ENCODE measurements at regions not wholly inside any gene's neighbourhood (a gene's known extent, or its start where the extent isn't known, plus 50 kb on each side); places are given as distances from the start of the nearest gene placed in this dataset.

DNA sequence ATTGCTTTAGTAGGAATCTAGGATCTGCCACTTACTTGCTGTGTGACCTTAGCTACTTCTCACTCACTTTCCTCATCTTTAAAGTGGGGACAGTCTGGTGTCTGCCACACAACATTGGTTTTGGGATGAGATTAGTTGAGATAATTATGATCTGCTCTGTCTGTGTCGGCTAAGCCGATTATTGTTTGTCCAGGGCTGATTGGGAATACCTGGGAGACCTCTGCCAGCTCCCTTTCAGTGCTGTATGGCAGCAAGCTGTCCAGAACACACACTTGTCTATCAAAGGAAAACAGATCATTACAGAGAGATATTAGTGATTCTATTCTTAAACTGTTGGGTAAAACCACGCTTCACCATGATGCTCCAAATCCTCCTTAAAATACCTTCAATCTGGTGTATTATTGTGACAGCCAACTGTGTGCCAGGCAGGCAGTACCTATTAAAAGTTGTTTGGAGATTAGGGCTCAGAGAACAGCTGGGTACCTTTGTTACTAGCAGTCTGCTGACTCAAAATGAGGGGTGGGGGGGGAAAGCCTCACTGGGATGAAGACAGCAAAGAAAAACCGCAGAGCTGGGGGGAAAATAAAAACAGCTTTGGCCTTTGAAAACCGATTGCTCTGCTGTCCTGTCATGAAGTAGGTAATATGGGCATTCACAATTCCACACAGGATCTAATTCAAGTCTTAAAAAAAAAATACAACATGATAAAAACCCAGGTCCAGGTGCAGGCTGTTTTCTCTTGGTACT is 458.4 kb upstream of the C9orf72 start:
- Histone ChIP-seq H3K9ac (ENCODE audit: low read length) (no peak overlapping the region), H3K4me3 (ENCODE audit: low read length) (no peak overlapping the region), H3K4me1 (ENCODE audit: control insufficient read depth, insufficient read depth, low read length) (no peaks in the 10 kb centered on the region), H3K27me3 (replicated peaks; ENCODE audit: control insufficient read depth, insufficient read depth, low read length) (no peaks in the 10 kb centered on the region), H3K9me3 (ENCODE audit: control insufficient read depth, low read length) (no peaks in the 10 kb centered on the region), H3K36me3 (ENCODE audit: control insufficient read depth, insufficient read depth, low read length, severe bottlenecking) (no peaks in the 10 kb centered on the region)
- DNase-seq (ENCODE audit: low read depth): no peak

DNA sequence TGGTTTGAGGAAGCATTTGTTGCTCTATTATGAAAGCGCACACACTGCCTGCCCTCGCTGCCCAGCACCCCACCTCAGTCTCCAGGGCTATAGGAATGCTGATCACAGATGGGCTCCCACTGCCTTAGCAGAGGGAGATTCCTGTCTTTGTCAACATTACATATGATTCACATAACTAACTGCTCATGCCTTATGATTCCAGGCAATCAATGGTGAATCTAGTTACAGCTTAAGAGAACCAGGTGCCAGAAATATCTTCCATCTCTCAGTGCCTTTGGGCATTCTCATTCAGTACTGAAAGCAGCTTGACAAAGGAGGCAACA is 458.9 kb upstream of the C9orf72 start:
- DNase-seq (ENCODE audit: low read depth): peak; percentile 0
- Histone ChIP-seq H3K4me3 (ENCODE audit: low read length) (no peak overlapping the region), H3K9me3 (ENCODE audit: control insufficient read depth, low read length) (no peaks in the 10 kb centered on the region), H3K4me1 (ENCODE audit: control insufficient read depth, insufficient read depth, low read length) (no peaks in the 10 kb centered on the region), H3K36me3 (ENCODE audit: control insufficient read depth, insufficient read depth, low read length, severe bottlenecking) (no peaks in the 10 kb centered on the region), H3K9ac (ENCODE audit: low read length) (no peak overlapping the region), H3K27me3 (replicated peaks; ENCODE audit: control insufficient read depth, insufficient read depth, low read length) (no peaks in the 10 kb centered on the region)

DNA sequence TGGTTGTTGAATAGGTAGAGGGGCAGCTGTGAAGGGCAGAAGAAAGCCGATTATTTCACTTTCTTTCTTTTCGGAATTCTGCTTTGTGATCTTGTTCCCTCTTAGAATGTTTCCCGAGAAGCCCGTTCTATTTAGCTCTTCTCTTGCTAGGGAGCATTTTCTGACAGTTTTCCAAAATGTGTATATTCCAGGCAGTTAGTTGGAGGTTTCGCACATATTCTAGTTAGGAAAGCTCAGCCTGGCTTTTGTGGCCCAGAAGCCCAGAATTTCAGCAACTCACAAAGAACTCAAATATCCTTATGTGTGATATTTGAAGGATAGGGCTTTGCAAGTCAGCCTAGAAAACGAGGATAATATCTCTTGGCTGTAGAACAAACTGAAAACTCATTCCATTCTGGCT is 461.0 kb upstream of the C9orf72 start:
- Histone ChIP-seq H3K9ac (ENCODE audit: low read length) (no peak overlapping the region), H3K4me1 (ENCODE audit: control insufficient read depth, insufficient read depth, low read length) (no peaks in the 10 kb centered on the region), H3K9me3 (ENCODE audit: control insufficient read depth, low read length) (no peaks in the 10 kb centered on the region), H3K4me3 (ENCODE audit: low read length) (no peak overlapping the region), H3K27me3 (replicated peaks; ENCODE audit: control insufficient read depth, insufficient read depth, low read length) (no peaks in the 10 kb centered on the region), H3K36me3 (ENCODE audit: control insufficient read depth, insufficient read depth, low read length, severe bottlenecking) (no peaks in the 10 kb centered on the region)
- DNase-seq (ENCODE audit: low read depth): no peak

DNA sequence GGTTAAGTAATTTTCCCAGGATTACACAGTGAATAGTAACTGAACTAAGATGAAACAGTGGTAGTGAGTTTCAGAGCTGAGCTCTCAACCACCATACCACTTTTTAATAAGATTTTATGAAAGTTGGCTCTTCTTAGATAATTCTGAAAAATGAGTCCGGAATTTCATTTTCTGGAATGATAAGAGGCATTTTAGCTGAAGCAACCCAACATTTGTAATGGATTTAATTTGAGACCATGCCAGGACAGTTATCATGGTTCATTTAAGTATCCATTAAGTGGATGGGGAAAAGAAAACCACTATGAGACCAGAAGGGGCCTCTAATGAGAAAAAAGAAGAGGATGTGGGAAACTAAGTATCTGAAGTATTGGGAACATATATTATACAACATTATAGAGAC is 464.7 kb upstream of the C9orf72 start:
- DNase-seq (ENCODE audit: low read depth): no peak
- H3K27me3 ChIP-seq (replicated peaks; ENCODE audit: control insufficient read depth, insufficient read depth, low read length): no peaks in the 10 kb centered on the region
- H3K4me3 ChIP-seq (ENCODE audit: low read length): no peak overlapping the region
- no peaks in the 10 kb centered on the region for H3K36me3 ChIP-seq (ENCODE audit: control insufficient read depth, insufficient read depth, low read length, severe bottlenecking)
- no peaks in the 10 kb centered on the region for H3K4me1 ChIP-seq (ENCODE audit: control insufficient read depth, insufficient read depth, low read length)
- H3K9me3 ChIP-seq (ENCODE audit: control insufficient read depth, low read length): no peaks in the 10 kb centered on the region
- H3K9ac ChIP-seq (ENCODE audit: low read length): no peak overlapping the region

DNA sequence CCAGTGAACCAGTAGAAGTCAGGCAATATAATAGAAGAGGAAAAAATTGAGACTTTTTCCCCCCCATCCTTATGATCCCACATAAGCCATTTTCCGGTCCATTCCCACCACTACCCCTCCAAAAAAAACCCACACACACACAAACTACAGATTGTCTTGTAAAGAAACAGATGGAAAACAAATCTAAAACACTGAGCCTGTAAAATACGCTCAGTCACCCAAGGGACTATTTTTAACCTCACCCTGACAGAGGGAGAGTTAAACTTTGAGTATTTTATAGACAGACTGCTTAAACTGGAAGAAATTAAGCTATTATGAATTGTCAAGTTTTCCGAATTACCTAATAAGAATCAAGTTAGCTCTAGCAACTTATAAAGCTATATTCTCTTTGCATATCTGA is 471.8 kb upstream of the C9orf72 start:
- no peaks in the 10 kb centered on the region for H3K4me1 ChIP-seq (ENCODE audit: control insufficient read depth, insufficient read depth, low read length)
- no peak for DNase-seq (ENCODE audit: low read depth)

DNA sequence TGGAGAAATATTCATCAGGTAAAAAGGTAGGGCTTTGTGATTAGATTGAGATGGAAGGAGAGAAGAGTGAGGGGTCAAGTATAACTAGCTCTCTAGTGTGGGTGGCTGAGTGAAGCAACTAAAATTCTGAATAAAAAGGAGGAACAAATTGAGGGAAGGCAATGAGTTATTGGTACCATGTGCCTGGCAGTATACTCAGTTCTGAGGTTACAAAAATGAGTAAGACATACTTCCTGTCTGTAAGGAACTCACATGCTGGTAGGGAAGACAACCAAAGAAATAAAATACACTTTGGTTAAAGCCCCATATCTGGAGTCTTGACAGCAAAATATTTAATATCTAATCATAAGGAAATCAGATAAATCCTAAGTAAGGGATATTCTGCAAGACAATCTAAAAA is 476.8 kb upstream of the C9orf72 start:
- DNase-seq (ENCODE audit: low read depth): peak; percentile 1
- no peaks in the 10 kb centered on the region for H3K36me3 ChIP-seq (ENCODE audit: control insufficient read depth, insufficient read depth, low read length, severe bottlenecking)
- H3K4me1 ChIP-seq (ENCODE audit: control insufficient read depth, insufficient read depth, low read length): peaks cover 7% of the 10 kb centered on the region

More for the DNA sequence above, 471.8 kb upstream of the C9orf72 start:
- no peaks in the 10 kb centered on the region for H3K27me3 ChIP-seq (replicated peaks; ENCODE audit: control insufficient read depth, insufficient read depth, low read length)
- H3K36me3 ChIP-seq (ENCODE audit: control insufficient read depth, insufficient read depth, low read length, severe bottlenecking): no peaks in the 10 kb centered on the region
- no peak overlapping the region for H3K4me3 ChIP-seq (ENCODE audit: low read length)
- no peak overlapping the region for H3K9ac ChIP-seq (ENCODE audit: low read length)
- H3K9me3 ChIP-seq (ENCODE audit: control insufficient read depth, low read length): no peaks in the 10 kb centered on the region

DNA sequence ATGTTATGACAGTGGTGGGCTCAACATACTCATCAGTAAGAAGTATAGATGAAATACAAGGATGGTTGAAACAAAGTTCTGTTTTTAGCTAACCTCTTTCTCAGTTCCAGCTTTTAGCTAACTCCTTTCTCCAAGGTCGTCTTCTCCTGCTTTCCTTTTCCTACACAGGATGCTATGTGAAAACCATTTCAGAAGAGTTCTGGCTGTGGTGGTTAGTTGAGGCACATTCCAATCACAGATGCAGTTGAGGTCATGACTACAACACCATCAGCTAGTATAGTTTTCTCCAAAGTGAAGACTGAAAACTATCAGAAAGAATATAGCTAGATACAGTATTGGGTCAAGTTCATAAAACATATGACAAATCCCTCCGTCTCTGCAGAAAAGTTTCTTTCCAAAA is 477.7 kb upstream of the C9orf72 start:
- H3K9ac ChIP-seq (ENCODE audit: low read length): no peak overlapping the region
- peaks cover 7% of the 10 kb centered on the region for H3K4me1 ChIP-seq (ENCODE audit: control insufficient read depth, insufficient read depth, low read length)
- no peaks in the 10 kb centered on the region for H3K27me3 ChIP-seq (replicated peaks; ENCODE audit: control insufficient read depth, insufficient read depth, low read length)
- peak; percentile 1 for DNase-seq (ENCODE audit: low read depth)
- H3K9me3 ChIP-seq (ENCODE audit: control insufficient read depth, low read length): no peaks in the 10 kb centered on the region
- peak overlapping the region; percentile 20 for H3K4me3 ChIP-seq (ENCODE audit: low read length)
- H3K36me3 ChIP-seq (ENCODE audit: control insufficient read depth, insufficient read depth, low read length, severe bottlenecking): no peaks in the 10 kb centered on the region

More for the DNA sequence above, 476.8 kb upstream of the C9orf72 start:
- no peaks in the 10 kb centered on the region for H3K9me3 ChIP-seq (ENCODE audit: control insufficient read depth, low read length)
- H3K9ac ChIP-seq (ENCODE audit: low read length): no peak overlapping the region
- H3K27me3 ChIP-seq (replicated peaks; ENCODE audit: control insufficient read depth, insufficient read depth, low read length): no peaks in the 10 kb centered on the region
- no peak overlapping the region for H3K4me3 ChIP-seq (ENCODE audit: low read length)

DNA sequence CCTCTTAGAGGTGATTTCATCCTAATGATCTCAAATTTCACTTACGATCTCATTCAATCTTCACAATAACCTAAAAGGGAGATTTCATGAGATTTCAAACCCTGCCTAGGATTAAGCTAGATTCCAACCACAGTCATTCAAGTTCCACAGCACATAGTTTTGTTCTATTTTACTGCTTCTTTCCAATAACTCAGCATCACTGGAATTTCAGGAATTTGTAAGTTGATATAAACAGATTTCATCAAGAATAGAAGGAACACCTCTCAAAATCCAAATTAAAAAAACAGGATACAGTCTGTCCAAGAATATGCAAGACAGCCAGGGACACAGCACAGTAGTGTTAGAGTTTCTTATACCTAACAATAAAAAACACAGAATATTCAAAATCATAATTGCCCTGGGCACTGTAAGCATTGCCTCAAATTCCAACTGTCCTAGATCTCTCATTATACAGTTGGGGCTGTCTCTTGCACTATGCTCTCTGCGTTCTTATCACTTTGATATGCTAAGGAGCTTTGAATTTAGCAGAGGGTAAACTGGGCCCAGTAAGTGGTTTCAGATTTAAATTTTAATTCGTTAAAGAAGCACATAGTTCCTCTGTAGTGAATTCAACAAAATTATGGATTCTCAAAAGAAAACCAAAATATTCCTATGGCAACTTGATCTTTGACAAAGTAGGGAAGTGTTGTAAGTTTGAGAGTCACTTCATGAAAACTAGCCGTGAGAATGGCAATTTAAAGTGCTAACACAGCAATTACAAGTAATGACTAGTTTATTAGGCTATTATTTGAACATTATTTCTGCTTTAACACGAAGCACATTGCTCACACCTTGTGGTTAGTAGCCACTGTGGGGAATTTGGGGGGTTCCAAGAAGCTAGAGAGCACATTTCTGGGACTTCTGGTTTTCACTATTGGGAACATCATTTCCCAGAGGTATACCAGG is 478.6 kb upstream of the C9orf72 start:
- Histone ChIP-seq H3K9ac (ENCODE audit: low read length) (no peak overlapping the region), H3K27me3 (replicated peaks; ENCODE audit: control insufficient read depth, insufficient read depth, low read length) (no peaks in the 10 kb centered on the region), H3K4me3 (ENCODE audit: low read length) (peak overlapping the region; percentile 27), H3K36me3 (ENCODE audit: control insufficient read depth, insufficient read depth, low read length, severe bottlenecking) (no peaks in the 10 kb centered on the region), H3K4me1 (ENCODE audit: control insufficient read depth, insufficient read depth, low read length) (peaks cover 7% of the 10 kb centered on the region), H3K9me3 (ENCODE audit: control insufficient read depth, low read length) (no peaks in the 10 kb centered on the region)
- peak; percentile 31 for DNase-seq (ENCODE audit: low read depth)

DNA sequence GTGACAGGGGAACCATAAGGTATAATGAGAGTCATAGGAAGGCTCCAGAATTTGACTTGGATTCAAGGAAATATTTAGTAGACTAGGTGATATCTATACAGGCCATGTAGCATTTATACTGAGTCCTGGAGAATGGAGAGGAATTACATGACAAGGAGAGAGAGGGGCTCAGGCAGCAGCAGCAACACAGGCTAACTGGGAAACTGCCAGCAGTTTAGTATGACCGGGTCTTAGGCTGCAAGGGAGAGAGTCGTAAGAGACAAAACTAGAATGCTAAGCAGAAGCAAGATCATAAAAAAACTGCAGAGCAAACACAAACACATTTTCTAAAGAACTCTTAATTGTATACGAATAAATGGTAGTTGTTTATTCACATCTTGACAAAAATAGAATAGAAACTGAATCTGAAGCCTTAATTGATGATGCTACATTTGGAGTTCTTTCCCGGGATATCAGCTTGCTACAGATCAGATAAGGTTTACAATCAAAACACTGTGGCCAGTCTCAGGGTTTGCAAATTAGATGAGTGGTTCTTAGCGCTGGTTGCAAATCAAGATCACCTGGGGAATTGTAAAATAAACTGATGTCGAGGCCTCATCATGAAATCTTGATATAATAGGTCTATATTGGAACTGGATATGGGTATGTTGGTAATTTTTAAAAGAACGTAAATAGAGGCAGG is 480.0 kb upstream of the C9orf72 start:
- DNase-seq (ENCODE audit: low read depth): no peak
- H3K4me3 ChIP-seq (ENCODE audit: low read length): no peak overlapping the region
- H3K9ac ChIP-seq (ENCODE audit: low read length): no peak overlapping the region
- H3K9me3 ChIP-seq (ENCODE audit: control insufficient read depth, low read length): no peaks in the 10 kb centered on the region
- H3K27me3 ChIP-seq (replicated peaks; ENCODE audit: control insufficient read depth, insufficient read depth, low read length): no peaks in the 10 kb centered on the region
- no peaks in the 10 kb centered on the region for H3K36me3 ChIP-seq (ENCODE audit: control insufficient read depth, insufficient read depth, low read length, severe bottlenecking)
- H3K4me1 ChIP-seq (ENCODE audit: control insufficient read depth, insufficient read depth, low read length): peaks cover 7% of the 10 kb centered on the region

DNA sequence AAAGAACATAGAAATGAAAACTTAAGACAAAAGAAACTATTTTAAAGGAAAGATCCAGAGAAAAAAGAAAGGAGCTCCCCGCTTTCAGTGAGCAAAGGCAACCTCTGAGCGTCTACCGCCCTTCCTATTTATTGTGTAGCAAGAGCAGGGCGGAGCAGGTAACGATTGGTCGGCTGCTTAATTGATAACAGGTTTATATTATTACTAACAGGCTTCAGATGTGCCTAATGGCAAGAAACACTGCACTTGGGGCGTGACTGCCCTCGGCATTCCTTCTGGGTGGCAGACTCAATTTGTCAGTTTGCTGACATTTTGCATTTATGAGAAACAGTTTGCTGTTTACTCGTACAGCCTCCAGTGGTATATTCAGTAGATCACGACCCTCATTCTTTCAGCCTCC is 482.7 kb upstream of the C9orf72 start:
- no peaks in the 10 kb centered on the region for H3K9me3 ChIP-seq (ENCODE audit: control insufficient read depth, low read length)
- H3K4me3 ChIP-seq (ENCODE audit: low read length): no peak overlapping the region
- no peak overlapping the region for H3K9ac ChIP-seq (ENCODE audit: low read length)
- DNase-seq (ENCODE audit: low read depth): peak; percentile 14
- no peaks in the 10 kb centered on the region for H3K4me1 ChIP-seq (ENCODE audit: control insufficient read depth, insufficient read depth, low read length)
- H3K27me3 ChIP-seq (replicated peaks; ENCODE audit: control insufficient read depth, insufficient read depth, low read length): no peaks in the 10 kb centered on the region
- H3K36me3 ChIP-seq (ENCODE audit: control insufficient read depth, insufficient read depth, low read length, severe bottlenecking): no peaks in the 10 kb centered on the region

DNA sequence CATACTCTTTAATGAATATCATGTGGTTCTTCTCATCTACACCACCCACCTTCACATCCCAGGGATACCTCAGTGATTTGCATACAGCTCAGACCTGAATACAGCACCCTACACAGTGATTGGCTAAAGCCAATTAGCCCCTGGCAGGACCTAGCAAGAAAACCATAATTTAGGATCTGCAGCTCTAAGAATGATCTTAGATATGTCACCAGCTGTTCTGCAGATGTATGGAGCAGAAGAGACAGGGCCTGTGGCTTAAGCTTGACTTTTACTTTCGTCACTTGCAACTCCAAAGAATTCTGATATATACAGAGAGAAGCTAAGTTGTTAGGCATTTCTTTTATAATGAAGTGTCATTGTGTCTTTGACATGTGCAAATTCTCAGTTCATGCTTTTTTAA is 483.2 kb upstream of the C9orf72 start:
- Histone ChIP-seq H3K36me3 (ENCODE audit: control insufficient read depth, insufficient read depth, low read length, severe bottlenecking) (no peaks in the 10 kb centered on the region), H3K4me1 (ENCODE audit: control insufficient read depth, insufficient read depth, low read length) (no peaks in the 10 kb centered on the region), H3K4me3 (ENCODE audit: low read length) (no peak overlapping the region), H3K27me3 (replicated peaks; ENCODE audit: control insufficient read depth, insufficient read depth, low read length) (no peaks in the 10 kb centered on the region), H3K9me3 (ENCODE audit: control insufficient read depth, low read length) (no peaks in the 10 kb centered on the region), H3K9ac (ENCODE audit: low read length) (no peak overlapping the region)
- no peak for DNase-seq (ENCODE audit: low read depth)

Measured in adipocyte (in vitro differentiated cells).